Common myeloid progenitor, CD34-positive (primary cell): ENCODE measurements at regions not wholly inside any gene's neighbourhood (a gene's known extent, or its start where the extent isn't known, plus 50 kb on each side); places are given as distances from the start of the nearest gene placed in this dataset.
A peak's percentile ranks its signal among the peaks of the same experiment; 100 is the strongest.

ENCODE experiments used
- CTCF ChIA-PET: fragments of 350-600 bp; sonication (Branson Sonifier 250); formaldehyde crosslinking; loops from one replicate; lab custom pipeline; 2021; ENCODE audit warnings: antibody characterized with exemption; lab: Charles Lee
- POLR2A ChIA-PET: fragments of 350-600 bp; sonication (Branson Sonifier 250); formaldehyde crosslinking; loops from one replicate; lab custom pipeline; 2021; ENCODE audit warnings: antibody characterized with exemption; lab: Charles Lee
- DNase-seq, 3 donors: peaks; one replicate each; pipeline versions ENCODE4 v3.0.0 to v3.0.0-alpha.2; 2013
- H3K27ac ChIP-seq, 2 experiments: 1 replicate in 1 of 2; 2 replicates in 1 of 2; pipeline ENCODE4 v1.7.0; 2013; ENCODE audit warnings: inconsistent platforms in 2 of 2, low read length in 2 of 2, mild to moderate bottlenecking in 2 of 2, low read depth in 1 of 2, moderate library complexity in 1 of 2; ENCODE audit not compliant: severe bottlenecking in 2 of 2, insufficient read depth in 1 of 2, poor library complexity in 1 of 2
- H3K27me3 ChIP-seq, 5 experiments: replicated peaks in 2 of 5; 1 replicate in 3 of 5; 2 replicates in 2 of 5; pipeline versions ENCODE4 v1.6.1 to v1.7.0; 2013; ENCODE audit warnings: low read length in 4 of 5, mild to moderate bottlenecking in 2 of 5, moderate library complexity in 2 of 5, inconsistent platforms in 1 of 5; ENCODE audit not compliant: insufficient read depth in 5 of 5, control insufficient read depth in 4 of 5
- H3K36me3 ChIP-seq, 4 experiments: 1 replicate in 2 of 4; 2 replicates in 2 of 4; pipeline versions ENCODE4 v1.6.1 to v1.7.0; 2013; ENCODE audit warnings: low read length in 3 of 4, control low read depth in 1 of 4, mild to moderate bottlenecking in 1 of 4; ENCODE audit not compliant: control insufficient read depth in 4 of 4, insufficient read depth in 4 of 4
- H3K4me1 ChIP-seq, 4 experiments: 1 replicate in 3 of 4; 2 replicates in 1 of 4; pipeline versions ENCODE4 v1.6.1 to v1.7.1; 2013; ENCODE audit warnings: low read length in 3 of 4, mild to moderate bottlenecking in 3 of 4, control low read depth in 1 of 4, inconsistent platforms in 1 of 4, moderate library complexity in 1 of 4; ENCODE audit not compliant: control insufficient read depth in 4 of 4, insufficient read depth in 4 of 4; ENCODE audit errors: control extremely low read depth in 1 of 4
- H3K4me3 ChIP-seq, 7 experiments: 1 replicate in 4 of 7; 2 replicates in 3 of 7; pipeline versions ENCODE4 v1.5.1 to v1.7.0; 2013; ENCODE audit warnings: mild to moderate bottlenecking in 7 of 7, low read length in 6 of 7, moderate library complexity in 6 of 7, inconsistent platforms in 2 of 7, low read depth in 2 of 7, control low read depth in 1 of 7; ENCODE audit not compliant: insufficient read depth in 4 of 7, control insufficient read depth in 1 of 7; ENCODE audit errors: extremely low read depth in 1 of 7
- H3K9me3 ChIP-seq, 5 experiments: 1 replicate in 4 of 5; 2 replicates in 1 of 5; pipeline versions ENCODE4 v1.6.1 to v1.7.1; 2013; ENCODE audit warnings: low read length in 4 of 5, mild to moderate bottlenecking in 2 of 5, inconsistent platforms in 1 of 5, low read depth in 1 of 5, moderate library complexity in 1 of 5; ENCODE audit not compliant: control insufficient read depth in 4 of 5, insufficient read depth in 2 of 5; ENCODE audit errors: control extremely low read depth in 1 of 5
- WGBS: methylation state at CpG from one replicate; pipeline ENCODE4 v1.1.5; 2013; ENCODE audit not compliant: insufficient coverage; 5-methylcytosine and 5-hydroxymethylcytosine counted together

DNA sequence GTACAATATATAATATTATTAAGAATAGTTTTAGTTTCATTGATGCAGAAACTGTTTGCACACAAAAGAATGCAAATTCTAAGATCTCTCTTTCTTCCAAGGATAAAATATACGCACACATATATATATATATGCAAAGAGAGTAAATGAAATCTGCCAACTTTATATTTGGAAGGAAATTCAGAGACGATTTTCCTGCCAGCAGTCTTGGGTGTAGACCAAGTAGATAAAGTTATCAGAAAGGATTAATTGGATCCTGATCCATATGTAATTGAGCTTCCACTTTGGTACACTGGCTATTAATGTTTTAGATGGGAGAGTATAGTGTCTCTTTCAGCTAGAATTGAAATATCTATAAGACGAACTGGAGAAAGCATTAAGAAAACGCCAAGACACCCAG lies 295.4 kb upstream of the IL12A start:
- Histone ChIP-seq H3K27me3 (no peaks in the 10 kb centered on the region), H3K9me3 (peaks cover 0 to 3% (median 0%) of the 10 kb centered on the region in 5 experiments), H3K4me3 (no peak overlapping the region), H3K27ac (no peak overlapping the region), H3K36me3 (no peaks in the 10 kb centered on the region), H3K4me1 (no peaks in the 10 kb centered on the region)
- no CpG with 5 or more reads among the region's 4 CpGs for WGBS
- no peak for DNase-seq
- ChIA-PET POLR2A (no interaction called here), CTCF (interaction anchor here (0.9 kb wide), 1 partner anchor 10 kb away, joined by 4 read pairs; no protein-coding TSS in a partner anchor)

DNA sequence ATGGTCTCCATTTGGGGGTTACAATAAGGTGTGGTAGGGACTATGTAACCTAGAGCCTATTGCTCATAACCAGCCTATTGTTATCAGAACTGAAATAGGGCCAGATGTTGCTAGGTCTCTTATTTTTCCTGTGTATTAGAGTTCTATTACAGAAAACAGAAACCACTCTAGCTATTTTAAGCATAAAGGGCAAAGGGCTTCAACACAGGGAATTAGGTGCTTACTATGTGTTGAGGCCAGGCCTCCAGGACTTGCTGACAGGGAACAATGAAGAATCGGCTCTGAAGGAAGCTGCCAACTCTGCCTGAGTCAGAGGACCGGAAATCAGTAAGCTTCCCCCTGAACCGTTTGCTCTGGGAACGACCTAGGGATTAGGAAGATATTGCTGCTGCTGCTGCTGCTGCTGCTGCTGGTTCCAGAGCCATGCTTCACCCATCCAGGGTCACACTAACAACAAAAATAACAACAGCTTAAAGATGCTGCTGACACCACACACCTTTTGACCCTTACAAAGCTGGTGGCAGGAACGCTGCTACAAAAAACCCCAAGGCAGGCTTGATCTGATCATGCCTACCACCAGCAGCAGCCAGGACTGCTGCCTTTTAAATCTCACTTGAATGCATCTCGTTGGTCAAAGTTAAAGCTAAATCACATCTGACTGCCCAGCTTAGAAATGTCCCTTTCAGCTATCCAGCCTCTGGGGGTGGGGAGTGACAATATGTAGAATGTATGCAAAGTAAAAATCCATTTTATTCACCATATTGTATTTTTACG lies 276.9 kb upstream of the IL12A start:
- H3K4me3 ChIP-seq: no peak overlapping the region
- H3K27me3 ChIP-seq: peaks cover 0 to 2% (median 0%) of the 10 kb centered on the region in 5 experiments
- DNase-seq: peak; percentile 1 to 6 (median 1)
- ChIA-PET POLR2A (interaction anchor here (0.6 kb wide), 1 partner anchor 1248 kb away, joined by 3 read pairs; no protein-coding TSS in a partner anchor), CTCF (no interaction called here)
- WGBS: 25% methylated on average over 4 of the region's 7 CpGs
- H3K27ac ChIP-seq: no peak overlapping the region
- no peaks in the 10 kb centered on the region for H3K36me3 ChIP-seq
- H3K9me3 ChIP-seq: peaks cover 0 to 6% (median 3%) of the 10 kb centered on the region in 5 experiments
- no peaks in the 10 kb centered on the region for H3K4me1 ChIP-seq

DNA sequence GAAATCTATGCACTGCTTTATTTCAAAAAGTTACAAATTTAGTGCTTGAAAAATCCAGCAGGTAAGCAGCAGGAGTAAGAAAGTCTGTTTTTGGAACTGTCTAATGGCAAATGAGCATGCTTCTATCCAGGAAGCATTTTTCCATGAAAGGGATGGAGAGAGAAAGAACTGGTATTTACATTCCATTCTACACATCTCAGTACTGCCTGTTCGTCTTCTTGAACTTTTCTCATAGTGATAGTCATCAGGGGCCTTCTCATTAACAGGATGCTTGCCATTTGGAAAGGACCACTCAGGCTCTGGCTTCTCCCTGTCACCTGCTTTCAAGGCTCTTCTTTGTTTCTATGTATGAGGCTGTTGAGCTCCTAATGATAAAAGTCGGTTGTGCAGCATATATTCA lies 267.3 kb upstream of the IL12A start:
- 100% methylated on average over 2 of the region's 2 CpGs for WGBS
- DNase-seq: no peak
- Histone ChIP-seq H3K4me1 (no peaks in the 10 kb centered on the region), H3K36me3 (no peaks in the 10 kb centered on the region), H3K27me3 (no peaks in the 10 kb centered on the region), H3K27ac (no peak overlapping the region), H3K4me3 (no peak overlapping the region), H3K9me3 (no peaks in the 10 kb centered on the region)
- CTCF ChIA-PET: interaction anchor here (1.2 kb wide), 1 partner anchor 10 kb away, joined by 3 read pairs; no protein-coding TSS in a partner anchor
- POLR2A ChIA-PET: no interaction called here

DNA sequence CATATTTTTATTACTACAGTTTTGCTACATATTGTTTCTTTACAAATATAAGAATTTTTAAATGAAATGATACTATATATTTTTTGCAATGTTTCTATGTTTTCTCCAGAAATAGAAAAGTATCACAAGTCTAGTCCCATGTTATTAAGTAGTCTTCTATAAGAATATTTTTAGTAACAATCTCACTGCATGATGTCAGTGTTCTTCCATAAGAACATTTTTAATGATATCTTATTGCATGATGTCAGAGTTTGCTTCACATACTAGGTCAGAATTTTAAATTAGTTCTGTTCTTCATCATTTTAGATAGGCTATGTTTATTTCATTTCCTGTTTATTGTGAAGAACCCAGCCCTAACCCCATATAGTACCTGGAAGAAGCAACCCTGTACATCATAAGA lies 265.3 kb upstream of the IL12A start:
- CTCF ChIA-PET: no interaction called here
- POLR2A ChIA-PET: no interaction called here
- Histone ChIP-seq H3K27ac (no peak overlapping the region), H3K27me3 (no peaks in the 10 kb centered on the region), H3K36me3 (no peaks in the 10 kb centered on the region), H3K4me1 (no peaks in the 10 kb centered on the region), H3K9me3 (no peaks in the 10 kb centered on the region), H3K4me3 (no peak overlapping the region)
- no peak for DNase-seq

DNA sequence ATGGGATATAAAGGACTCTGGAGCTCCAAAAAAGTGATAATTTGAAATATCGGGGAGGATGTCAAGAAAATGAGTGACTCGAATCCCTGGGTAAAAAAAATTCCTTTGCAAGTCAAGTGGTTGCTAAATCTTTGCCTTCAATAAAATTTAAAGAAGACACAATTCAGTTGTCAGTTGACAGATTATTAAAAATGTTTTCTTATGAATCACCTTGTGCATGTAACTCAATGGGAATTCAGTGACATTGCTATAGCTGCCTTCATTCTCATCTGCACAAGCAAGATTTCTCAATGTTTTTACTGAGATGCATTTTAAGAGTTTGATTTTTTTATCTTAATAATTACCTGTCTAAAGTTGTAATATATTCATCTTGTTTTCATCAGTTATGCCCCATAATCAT lies 264.0 kb upstream of the IL12A start:
- POLR2A ChIA-PET: no interaction called here
- H3K36me3 ChIP-seq: no peaks in the 10 kb centered on the region
- no peaks in the 10 kb centered on the region for H3K4me1 ChIP-seq
- H3K4me3 ChIP-seq: no peak overlapping the region
- CTCF ChIA-PET: interaction anchor here (0.7 kb wide), 1 partner anchor 59 kb away, joined by 3 read pairs; no protein-coding TSS in a partner anchor
- no peak overlapping the region for H3K27ac ChIP-seq
- no peaks in the 10 kb centered on the region for H3K27me3 ChIP-seq
- no peak for DNase-seq
- no peaks in the 10 kb centered on the region for H3K9me3 ChIP-seq
- 100% methylated on average over 1 of the region's 2 CpGs for WGBS

DNA sequence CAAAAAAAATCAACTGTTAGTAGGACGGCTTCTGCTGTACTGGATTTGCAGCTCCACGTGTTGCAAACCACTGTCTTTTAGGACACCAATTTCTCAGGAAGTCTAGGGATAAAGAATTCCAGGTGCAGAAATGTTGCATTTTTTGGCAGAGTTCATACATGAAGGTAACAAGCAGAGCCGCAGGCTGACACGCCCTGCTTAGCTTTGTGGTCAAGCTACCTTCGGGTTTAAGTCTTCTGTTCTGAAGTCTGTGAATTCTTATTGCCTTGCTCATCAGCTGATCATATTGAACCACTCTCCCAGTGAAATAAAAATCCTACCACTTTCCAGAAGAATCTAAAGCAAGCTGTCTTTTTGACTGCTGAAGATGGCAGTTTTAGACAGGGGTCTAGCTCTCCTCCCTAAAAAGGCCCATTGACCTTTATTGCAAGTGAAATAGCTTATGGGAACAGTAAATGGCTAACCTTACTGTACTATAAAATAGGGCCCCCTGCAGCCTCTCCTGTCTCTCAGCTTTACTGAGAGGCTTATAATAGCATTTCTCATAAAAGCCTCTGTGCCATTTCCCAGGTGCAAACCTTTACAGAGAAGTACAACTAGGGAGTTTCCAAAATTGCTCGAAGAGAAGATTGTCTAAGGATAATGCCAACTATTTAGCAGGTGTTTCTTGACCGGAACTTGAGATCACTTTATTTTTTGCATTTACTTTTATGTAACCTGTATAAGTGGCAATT lies 262.2 kb upstream of the IL12A start:
- Histone ChIP-seq H3K9me3 (no peaks in the 10 kb centered on the region), H3K36me3 (no peaks in the 10 kb centered on the region), H3K4me1 (no peaks in the 10 kb centered on the region), H3K4me3 (no peak overlapping the region), H3K27me3 (no peaks in the 10 kb centered on the region), H3K27ac (no peak overlapping the region)
- no peak for DNase-seq
- POLR2A ChIA-PET: no interaction called here
- 88% methylated on average over 3 of the region's 7 CpGs for WGBS
- CTCF ChIA-PET: no interaction called here

DNA sequence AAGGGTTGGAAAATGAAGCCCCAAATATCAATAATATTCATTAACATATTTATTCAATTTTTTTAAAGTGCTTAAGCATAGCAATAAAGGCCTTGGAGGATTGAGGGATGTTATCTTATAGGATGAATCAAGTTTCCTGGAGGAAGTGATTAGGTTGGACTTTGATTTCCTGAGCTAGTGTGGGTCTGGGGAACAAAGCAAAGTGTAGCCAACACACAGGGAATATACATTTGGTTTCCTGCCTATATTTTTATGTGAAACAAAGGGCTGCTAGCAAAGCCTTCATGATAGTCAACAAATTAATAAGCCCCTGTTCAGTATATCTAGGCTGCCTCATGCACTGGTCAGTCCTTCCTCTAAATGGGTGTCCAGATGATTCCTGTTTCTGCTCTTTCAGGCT lies 261.1 kb upstream of the IL12A start:
- Histone ChIP-seq H3K4me3 (no peak overlapping the region), H3K9me3 (no peaks in the 10 kb centered on the region), H3K27ac (no peak overlapping the region), H3K27me3 (no peaks in the 10 kb centered on the region), H3K36me3 (no peaks in the 10 kb centered on the region), H3K4me1 (peaks cover 0 to 5% (median 1%) of the 10 kb centered on the region in 4 experiments)
- CTCF ChIA-PET: interaction anchor here (1.4 kb wide), 1 partner anchor 14 kb away, joined by 4 read pairs; no protein-coding TSS in a partner anchor
- POLR2A ChIA-PET: no interaction called here
- DNase-seq: no peak
